Activated naive CD4-positive, alpha-beta T cell treated with anti-CD3 and anti-CD28 coated beads, Interleukin-2, amount 50 U/mL, for 24 hours (primary cell): ENCODE measurements at regions not wholly inside any gene's neighbourhood (a gene's known extent, or its start where the extent isn't known, plus 50 kb on each side); places are given as distances from the start of the nearest gene placed in this dataset.
A peak's percentile ranks its signal among the peaks of the same experiment; 100 is the strongest.
"Not testable (repeated sequence)": the region's sequence is repeated elsewhere in the genome, so short reads cannot be mapped to it uniquely, and the experiment has no call there.

Experiments
- H3K27ac Mint-ChIP-seq: one replicate; pipeline ENCODE4 v1.8.0; 2021; ENCODE audit warnings: mild to moderate bottlenecking, mixed read lengths
- H3K27me3 Mint-ChIP-seq: one replicate; pipeline ENCODE4 v1.8.0; 2021; ENCODE audit warnings: mixed read lengths
- H3K36me3 Mint-ChIP-seq: one replicate; pipeline ENCODE4 v1.8.0; 2021; ENCODE audit warnings: mixed read lengths
- H3K4me1 Mint-ChIP-seq: one replicate; pipeline ENCODE4 v1.8.0; 2021; ENCODE audit warnings: mixed read lengths
- H3K4me3 Mint-ChIP-seq: one replicate; pipeline ENCODE4 v1.8.0; 2021; ENCODE audit warnings: mild to moderate bottlenecking, mixed read lengths
- H3K9me3 Mint-ChIP-seq: one replicate; pipeline ENCODE4 v1.8.0; 2021; ENCODE audit warnings: mixed read lengths

DNA sequence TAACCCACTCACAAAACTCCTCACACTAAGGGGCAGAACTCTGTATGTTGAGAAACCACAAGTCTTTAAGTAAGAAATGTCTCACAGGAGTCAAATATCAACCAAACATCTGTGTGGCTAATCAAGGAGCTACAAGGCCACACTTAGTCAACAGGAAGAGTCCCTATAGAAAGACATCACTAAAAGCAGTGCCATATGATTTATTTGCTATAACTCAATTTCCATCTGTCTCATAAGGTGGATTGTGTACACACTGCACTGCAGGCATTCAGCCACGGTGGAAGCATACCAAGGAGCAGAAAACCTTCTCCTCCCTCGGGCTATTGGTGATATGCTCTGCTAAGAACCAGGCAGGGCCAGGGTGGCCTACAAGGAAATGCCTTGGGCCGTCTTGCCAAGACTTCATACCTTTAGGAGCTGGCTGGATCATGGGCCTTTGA is 197.6 kb upstream of the CFAP20DC start:
- no peaks in the 10 kb centered on the region for H3K27me3 Mint-ChIP-seq

DNA sequence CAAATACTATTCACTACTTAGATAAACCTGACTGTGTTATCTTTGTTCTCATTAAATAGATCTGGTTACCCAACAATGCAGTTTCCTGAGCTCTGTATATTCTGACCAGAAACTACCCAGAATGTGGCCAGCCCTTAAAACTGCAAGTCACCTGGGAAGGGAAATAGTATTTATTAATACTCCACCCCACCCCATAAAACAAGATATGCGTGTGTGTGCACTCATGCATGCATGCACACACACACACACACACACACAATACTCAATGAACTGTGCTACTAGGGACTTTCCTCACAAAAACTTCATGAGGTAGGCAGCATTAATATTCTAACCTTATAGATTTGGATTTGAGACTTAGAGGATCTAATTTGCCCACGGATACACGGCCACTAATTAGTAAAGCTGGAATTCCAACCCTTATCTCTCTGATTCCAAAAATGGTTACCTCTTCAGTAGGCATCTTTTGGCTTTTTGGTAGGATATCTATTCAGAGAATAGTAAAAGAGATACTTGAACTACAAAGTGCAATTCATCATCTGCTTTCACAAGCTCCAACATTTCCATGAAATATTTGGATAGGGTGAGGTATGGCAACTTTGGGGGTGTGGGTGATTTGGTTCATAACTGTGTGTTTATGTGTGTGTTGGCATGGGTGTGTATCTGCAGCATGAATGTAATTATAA is 197.0 kb upstream of the CFAP20DC start:
- H3K36me3 Mint-ChIP-seq = no peaks in the 10 kb centered on the region
- H3K4me1 Mint-ChIP-seq = no peaks in the 10 kb centered on the region
- no peaks in the 10 kb centered on the region for H3K27me3 Mint-ChIP-seq
- H3K9me3 Mint-ChIP-seq = no peaks in the 10 kb centered on the region
- no peak overlapping the region for H3K4me3 Mint-ChIP-seq
- H3K27ac Mint-ChIP-seq = no peak overlapping the region

More for the DNA sequence above, 197.6 kb upstream of the CFAP20DC start:
- H3K36me3 Mint-ChIP-seq = no peaks in the 10 kb centered on the region
- no peaks in the 10 kb centered on the region for H3K4me1 Mint-ChIP-seq
- no peaks in the 10 kb centered on the region for H3K9me3 Mint-ChIP-seq
- H3K27ac Mint-ChIP-seq = no peak overlapping the region
- no peak overlapping the region for H3K4me3 Mint-ChIP-seq

- no peak overlapping the region for H3K4me3 Mint-ChIP-seq
- H3K9me3 Mint-ChIP-seq = no peaks in the 10 kb centered on the region
- no peaks in the 10 kb centered on the region for H3K36me3 Mint-ChIP-seq
- H3K27me3 Mint-ChIP-seq = no peaks in the 10 kb centered on the region
- no peak overlapping the region for H3K27ac Mint-ChIP-seq
- no peaks in the 10 kb centered on the region for H3K4me1 Mint-ChIP-seq
Measured at GRCh38 chr3:59245859-59246501, 196.2 kb upstream of the CFAP20DC start.

GRCh38 chr3:59245300-59245858 is 195.6 kb upstream of the CFAP20DC start:
- Mint-ChIP-seq H3K27me3 (no peaks in the 10 kb centered on the region), H3K36me3 (no peaks in the 10 kb centered on the region), H3K9me3 (no peaks in the 10 kb centered on the region), H3K4me3 (no peak overlapping the region), H3K4me1 (no peaks in the 10 kb centered on the region), H3K27ac (no peak overlapping the region)

GRCh38 chr3:59244343-59244742 is 194.5 kb upstream of the CFAP20DC start:
- H3K9me3 Mint-ChIP-seq = no peaks in the 10 kb centered on the region

DNA sequence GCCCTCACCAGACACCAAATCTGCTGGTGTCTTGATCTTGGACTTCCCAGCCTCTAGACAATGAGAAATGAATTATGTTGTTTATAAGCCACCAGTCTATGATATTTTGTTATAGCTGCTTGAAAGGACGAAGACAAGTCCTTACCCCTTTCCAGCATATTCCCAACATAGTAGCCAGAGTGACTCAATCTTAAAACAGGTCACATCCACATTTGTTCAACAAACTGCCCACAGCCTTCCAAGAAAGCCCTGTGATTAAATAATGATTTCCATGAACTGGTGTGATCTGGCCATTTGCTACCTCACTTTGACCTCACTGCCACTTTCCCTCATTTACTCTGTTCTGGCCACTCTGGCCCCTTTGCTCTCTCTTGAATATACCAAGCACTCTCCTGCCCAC is 193.7 kb upstream of the CFAP20DC start:
- H3K27me3 Mint-ChIP-seq = peaks cover 1% of the 10 kb centered on the region
- no peaks in the 10 kb centered on the region for H3K4me1 Mint-ChIP-seq
- H3K4me3 Mint-ChIP-seq = no peak overlapping the region
- H3K36me3 Mint-ChIP-seq = no peaks in the 10 kb centered on the region
- no peaks in the 10 kb centered on the region for H3K9me3 Mint-ChIP-seq
- H3K27ac Mint-ChIP-seq = no peak overlapping the region

More at GRCh38 chr3:59244343-59244742, 194.5 kb upstream of the CFAP20DC start:
- Mint-ChIP-seq H3K4me1 (no peaks in the 10 kb centered on the region), H3K36me3 (no peaks in the 10 kb centered on the region), H3K27ac (no peak overlapping the region), H3K4me3 (no peak overlapping the region), H3K27me3 (no peaks in the 10 kb centered on the region)

DNA sequence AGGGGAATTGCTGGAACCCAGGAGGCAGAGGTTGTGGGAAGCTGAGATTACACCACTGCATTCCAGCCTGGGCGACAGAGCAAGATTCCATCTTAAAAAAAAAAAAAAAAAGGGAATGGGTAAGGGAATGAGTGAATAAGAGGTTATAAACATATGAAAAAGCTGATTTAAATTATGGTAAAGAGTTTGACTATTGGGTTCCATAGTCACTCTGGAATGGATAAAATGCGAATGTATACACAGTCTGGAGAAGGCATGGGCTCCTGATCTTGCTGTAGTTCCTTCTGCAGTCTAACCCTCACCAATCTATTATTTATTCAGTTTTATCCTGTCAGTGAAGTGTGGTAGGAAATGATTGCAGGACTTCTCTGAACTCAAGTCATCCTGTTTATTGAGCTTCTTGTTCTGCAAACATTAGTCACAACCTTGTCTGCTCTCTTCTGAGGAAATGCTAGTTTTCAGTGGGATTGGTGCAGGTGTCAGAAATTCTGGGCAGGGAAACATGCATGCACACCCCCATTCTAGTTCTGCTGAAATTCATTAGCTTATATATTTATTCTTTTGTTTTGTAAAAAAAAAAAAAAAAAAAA is 190.9 kb upstream of the CFAP20DC start:
- Mint-ChIP-seq H3K36me3 (no peaks in the 10 kb centered on the region), H3K4me1 (no peaks in the 10 kb centered on the region), H3K9me3 (no peaks in the 10 kb centered on the region), H3K4me3 (no peak overlapping the region), H3K27ac (no peak overlapping the region), H3K27me3 (peaks cover 1% of the 10 kb centered on the region)

- Mint-ChIP-seq H3K4me3 (no peak overlapping the region), H3K27me3 (peaks cover 8% of the 10 kb centered on the region), H3K27ac (no peak overlapping the region), H3K4me1 (no peaks in the 10 kb centered on the region), H3K36me3 (peaks cover 2% of the 10 kb centered on the region), H3K9me3 (peaks cover 5% of the 10 kb centered on the region)
Measured at GRCh38 chr3:59237121-59237520, 187.3 kb upstream of the CFAP20DC start.

- H3K27ac Mint-ChIP-seq = no peak overlapping the region
- peaks cover 9% of the 10 kb centered on the region for H3K36me3 Mint-ChIP-seq
- H3K9me3 Mint-ChIP-seq = peaks cover 16% of the 10 kb centered on the region
- H3K27me3 Mint-ChIP-seq = peaks cover 11% of the 10 kb centered on the region
- no peaks in the 10 kb centered on the region for H3K4me1 Mint-ChIP-seq
- no peak overlapping the region for H3K4me3 Mint-ChIP-seq
Measured at GRCh38 chr3:59235634-59236012, 185.8 kb upstream of the CFAP20DC start.

GRCh38 chr3:59234884-59235633 is 185.2 kb upstream of the CFAP20DC start:
- Mint-ChIP-seq H3K9me3 (peaks cover 16% of the 10 kb centered on the region), H3K4me1 (no peaks in the 10 kb centered on the region), H3K27me3 (peaks cover 11% of the 10 kb centered on the region), H3K4me3 (no peak overlapping the region), H3K36me3 (peaks cover 9% of the 10 kb centered on the region), H3K27ac (no peak overlapping the region)

GRCh38 chr3:59230379-59230778 is 180.6 kb upstream of the CFAP20DC start:
- peaks cover 16% of the 10 kb centered on the region for H3K9me3 Mint-ChIP-seq
- peaks cover 12% of the 10 kb centered on the region for H3K27me3 Mint-ChIP-seq
- H3K36me3 Mint-ChIP-seq = peaks cover 11% of the 10 kb centered on the region
- not testable (repeated sequence) for H3K27ac Mint-ChIP-seq, H3K4me1 Mint-ChIP-seq, H3K4me3 Mint-ChIP-seq

- no peaks in the 10 kb centered on the region for H3K9me3 Mint-ChIP-seq
- H3K27me3 Mint-ChIP-seq = peaks cover 2% of the 10 kb centered on the region
- H3K4me1 Mint-ChIP-seq = peaks cover 3% of the 10 kb centered on the region
- no peak overlapping the region for H3K4me3 Mint-ChIP-seq
- no peak overlapping the region for H3K27ac Mint-ChIP-seq
- H3K36me3 Mint-ChIP-seq = no peaks in the 10 kb centered on the region
Measured at GRCh38 chr3:59213860-59214259, 164.0 kb upstream of the CFAP20DC start.

DNA sequence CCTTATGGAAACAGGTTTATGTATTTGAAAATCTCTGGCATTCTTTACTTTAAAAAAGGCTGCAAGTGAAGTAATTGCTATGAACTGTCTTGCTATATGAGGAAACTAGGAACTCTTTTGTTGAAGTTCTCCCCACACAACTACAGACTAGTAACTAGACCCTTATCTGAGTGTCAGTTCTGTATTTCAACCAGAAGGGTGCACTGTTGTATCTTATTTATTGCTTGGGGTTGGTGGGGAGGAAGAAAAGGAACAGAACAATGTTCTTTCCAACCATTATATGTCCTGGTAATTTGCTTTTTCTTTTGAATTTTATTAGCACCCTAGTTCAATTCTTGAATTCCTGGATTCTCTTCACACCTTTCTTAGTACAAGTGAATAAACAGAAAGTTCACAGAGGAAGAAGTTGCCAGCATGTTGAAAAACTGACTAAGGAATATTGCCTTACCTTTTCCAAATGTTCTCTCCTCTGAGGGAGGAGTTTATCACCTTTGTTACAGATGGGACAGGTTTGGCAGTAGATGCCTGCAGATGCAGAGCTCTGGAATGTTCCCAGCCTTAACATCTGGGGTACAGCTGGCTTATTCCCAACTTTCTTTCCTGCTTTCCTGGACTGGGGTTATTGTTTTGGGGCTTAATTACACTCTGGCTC is 162.4 kb upstream of the CFAP20DC start:
- Mint-ChIP-seq H3K4me1 (peaks cover 3% of the 10 kb centered on the region), H3K27me3 (peaks cover 3% of the 10 kb centered on the region), H3K9me3 (no peaks in the 10 kb centered on the region), H3K27ac (peak overlapping the region; percentile 17), H3K36me3 (no peaks in the 10 kb centered on the region), H3K4me3 (no peak overlapping the region)

- H3K4me3 Mint-ChIP-seq = no peak overlapping the region
- peaks cover 7% of the 10 kb centered on the region for H3K27me3 Mint-ChIP-seq
- peaks cover 3% of the 10 kb centered on the region for H3K4me1 Mint-ChIP-seq
- no peaks in the 10 kb centered on the region for H3K36me3 Mint-ChIP-seq
- H3K27ac Mint-ChIP-seq = no peak overlapping the region
- H3K9me3 Mint-ChIP-seq = no peaks in the 10 kb centered on the region
Measured at GRCh38 chr3:59210260-59210659, 160.4 kb upstream of the CFAP20DC start.

GRCh38 chr3:59192473-59192872 is 142.6 kb upstream of the CFAP20DC start:
- peaks cover 1% of the 10 kb centered on the region for H3K27me3 Mint-ChIP-seq
- H3K4me1 Mint-ChIP-seq = no peaks in the 10 kb centered on the region
- no peak overlapping the region for H3K4me3 Mint-ChIP-seq
- no peaks in the 10 kb centered on the region for H3K9me3 Mint-ChIP-seq
- no peaks in the 10 kb centered on the region for H3K36me3 Mint-ChIP-seq
- H3K27ac Mint-ChIP-seq = no peak overlapping the region
